ENCODE measurements at regions not wholly inside any gene's neighbourhood (a gene's known extent, or its start where the extent isn't known, plus 50 kb on each side); places are given as distances from the start of the nearest gene placed in this dataset.

GRCh38 chr5:174828804-174829510, 104.6 kb downstream of the MSX2 start:
- Histone ChIP-seq H3K9me3 (ENCODE audit: control extremely low read depth in 1 of 5, control insufficient read depth in 4 of 5, insufficient read depth in 2 of 5, low read depth in 1 of 5, low read length in 4 of 5) (no peaks in the 10 kb centered on the region), H3K4me1 (ENCODE audit: control extremely low read depth in 1 of 4, control insufficient read depth in 4 of 4, insufficient read depth in 4 of 4, low read length in 3 of 4) (no peaks in the 10 kb centered on the region), H3K36me3 (ENCODE audit: control insufficient read depth in 4 of 4, insufficient read depth in 4 of 4, low read length in 3 of 4) (no peaks in the 10 kb centered on the region), H3K27me3 (replicated peaks in 2 of 5; ENCODE audit: control insufficient read depth in 4 of 5, insufficient read depth in 5 of 5, low read length in 4 of 5) (peaks cover 0 to 18% (median 2%) of the 10 kb centered on the region in 5 experiments), H3K4me3 (ENCODE audit: control insufficient read depth in 1 of 7, extremely low read depth in 1 of 7, insufficient read depth in 4 of 7, low read depth in 2 of 7, low read length in 6 of 7) (no peak overlapping the region), H3K27ac (ENCODE audit: insufficient read depth in 1 of 2, low read depth in 1 of 2, low read length in 2 of 2, poor library complexity in 1 of 2, severe bottlenecking in 2 of 2) (no peak overlapping the region)
- ChIA-PET POLR2A (no interaction called here), CTCF (no interaction called here)
- DNase-seq, result no peak
- 80% methylated on average over 10 of the region's 10 CpGs for WGBS (ENCODE audit: insufficient coverage)

- Histone ChIP-seq H3K36me3 (ENCODE audit: control insufficient read depth in 4 of 4, insufficient read depth in 4 of 4, low read length in 3 of 4) (no peaks in the 10 kb centered on the region), H3K4me3 (ENCODE audit: control insufficient read depth in 1 of 7, extremely low read depth in 1 of 7, insufficient read depth in 4 of 7, low read depth in 2 of 7, low read length in 6 of 7) (no peak overlapping the region), H3K4me1 (ENCODE audit: control extremely low read depth in 1 of 4, control insufficient read depth in 4 of 4, insufficient read depth in 4 of 4, low read length in 3 of 4) (no peaks in the 10 kb centered on the region), H3K27ac (ENCODE audit: insufficient read depth in 1 of 2, low read depth in 1 of 2, low read length in 2 of 2, poor library complexity in 1 of 2, severe bottlenecking in 2 of 2) (no peak overlapping the region), H3K9me3 (ENCODE audit: control extremely low read depth in 1 of 5, control insufficient read depth in 4 of 5, insufficient read depth in 2 of 5, low read depth in 1 of 5, low read length in 4 of 5) (no peaks in the 10 kb centered on the region), H3K27me3 (replicated peaks in 2 of 5; ENCODE audit: control insufficient read depth in 4 of 5, insufficient read depth in 5 of 5, low read length in 4 of 5) (peaks cover 0 to 12% (median 2%) of the 10 kb centered on the region in 5 experiments)
- no peak for DNase-seq
- WGBS (ENCODE audit: insufficient coverage), result 99% methylated on average over 4 of the region's 6 CpGs
- ChIA-PET CTCF (no interaction called here), POLR2A (no interaction called here)
Measured at GRCh38 chr5:174827558-174827957, 103.2 kb downstream of the MSX2 start.

- ChIA-PET POLR2A (no interaction called here), CTCF (interaction anchor here (1.2 kb wide), 1 partner anchor 21 kb away, joined by 3 read pairs; no protein-coding TSS in a partner anchor)
- H3K4me1 ChIP-seq (ENCODE audit: control extremely low read depth in 1 of 4, control insufficient read depth in 4 of 4, insufficient read depth in 4 of 4, low read length in 3 of 4), result no peaks in the 10 kb centered on the region
- no peak overlapping the region for H3K27ac ChIP-seq (ENCODE audit: insufficient read depth in 1 of 2, low read depth in 1 of 2, low read length in 2 of 2, poor library complexity in 1 of 2, severe bottlenecking in 2 of 2)
- no peak for DNase-seq
- peaks cover 0 to 7% (median 0%) of the 10 kb centered on the region in 5 experiments for H3K27me3 ChIP-seq (replicated peaks in 2 of 5; ENCODE audit: control insufficient read depth in 4 of 5, insufficient read depth in 5 of 5, low read length in 4 of 5)
- H3K36me3 ChIP-seq (ENCODE audit: control insufficient read depth in 4 of 4, insufficient read depth in 4 of 4, low read length in 3 of 4), result no peaks in the 10 kb centered on the region
- H3K4me3 ChIP-seq (ENCODE audit: control insufficient read depth in 1 of 7, extremely low read depth in 1 of 7, insufficient read depth in 4 of 7, low read depth in 2 of 7, low read length in 6 of 7), result no peak overlapping the region
- WGBS (ENCODE audit: insufficient coverage), result 90% methylated on average over 4 of the region's 4 CpGs
- peaks cover 0 to 2% (median 0%) of the 10 kb centered on the region in 5 experiments for H3K9me3 ChIP-seq (ENCODE audit: control extremely low read depth in 1 of 5, control insufficient read depth in 4 of 5, insufficient read depth in 2 of 5, low read depth in 1 of 5, low read length in 4 of 5)
Measured at GRCh38 chr5:174825587-174825986, 101.2 kb downstream of the MSX2 start.

GRCh38 chr5:174818430-174818829, 94.0 kb downstream of the MSX2 start:
- WGBS (ENCODE audit: insufficient coverage), result 100% methylated on average over 1 of the region's 2 CpGs
- Histone ChIP-seq H3K36me3 (ENCODE audit: control insufficient read depth in 4 of 4, insufficient read depth in 4 of 4, low read length in 3 of 4) (no peaks in the 10 kb centered on the region), H3K27ac (ENCODE audit: insufficient read depth in 1 of 2, low read depth in 1 of 2, low read length in 2 of 2, poor library complexity in 1 of 2, severe bottlenecking in 2 of 2) (no peak overlapping the region), H3K9me3 (ENCODE audit: control extremely low read depth in 1 of 5, control insufficient read depth in 4 of 5, insufficient read depth in 2 of 5, low read depth in 1 of 5, low read length in 4 of 5) (peaks cover 0 to 5% (median 0%) of the 10 kb centered on the region in 5 experiments), H3K27me3 (replicated peaks in 2 of 5; ENCODE audit: control insufficient read depth in 4 of 5, insufficient read depth in 5 of 5, low read length in 4 of 5) (no peaks in the 10 kb centered on the region), H3K4me3 (ENCODE audit: control insufficient read depth in 1 of 7, extremely low read depth in 1 of 7, insufficient read depth in 4 of 7, low read depth in 2 of 7, low read length in 6 of 7) (no peak overlapping the region), H3K4me1 (ENCODE audit: control extremely low read depth in 1 of 4, control insufficient read depth in 4 of 4, insufficient read depth in 4 of 4, low read length in 3 of 4) (no peaks in the 10 kb centered on the region)
- ChIA-PET POLR2A (no interaction called here), CTCF (no interaction called here)
- DNase-seq, result no peak

GRCh38 chr5:174817610-174818009, 93.2 kb downstream of the MSX2 start:
- H3K4me3 ChIP-seq (ENCODE audit: control insufficient read depth in 1 of 7, extremely low read depth in 1 of 7, insufficient read depth in 4 of 7, low read depth in 2 of 7, low read length in 6 of 7), result no peak overlapping the region
- 83% methylated on average over 1 of the region's 1 CpG for WGBS (ENCODE audit: insufficient coverage)
- no peak for DNase-seq
- no peaks in the 10 kb centered on the region for H3K4me1 ChIP-seq (ENCODE audit: control extremely low read depth in 1 of 4, control insufficient read depth in 4 of 4, insufficient read depth in 4 of 4, low read length in 3 of 4)
- POLR2A ChIA-PET, result no interaction called here
- H3K27me3 ChIP-seq (replicated peaks in 2 of 5; ENCODE audit: control insufficient read depth in 4 of 5, insufficient read depth in 5 of 5, low read length in 4 of 5), result no peaks in the 10 kb centered on the region
- peaks cover 0 to 5% (median 0%) of the 10 kb centered on the region in 5 experiments for H3K9me3 ChIP-seq (ENCODE audit: control extremely low read depth in 1 of 5, control insufficient read depth in 4 of 5, insufficient read depth in 2 of 5, low read depth in 1 of 5, low read length in 4 of 5)
- CTCF ChIA-PET, result interaction anchor here (1.0 kb wide), 1 partner anchor 23 kb away, joined by 3 read pairs; no protein-coding TSS in a partner anchor
- no peak overlapping the region for H3K27ac ChIP-seq (ENCODE audit: insufficient read depth in 1 of 2, low read depth in 1 of 2, low read length in 2 of 2, poor library complexity in 1 of 2, severe bottlenecking in 2 of 2)
- no peaks in the 10 kb centered on the region for H3K36me3 ChIP-seq (ENCODE audit: control insufficient read depth in 4 of 4, insufficient read depth in 4 of 4, low read length in 3 of 4)

- Histone ChIP-seq H3K27ac (ENCODE audit: insufficient read depth in 1 of 2, low read depth in 1 of 2, low read length in 2 of 2, poor library complexity in 1 of 2, severe bottlenecking in 2 of 2) (no peak overlapping the region), H3K36me3 (ENCODE audit: control insufficient read depth in 4 of 4, insufficient read depth in 4 of 4, low read length in 3 of 4) (no peaks in the 10 kb centered on the region), H3K4me3 (ENCODE audit: control insufficient read depth in 1 of 7, extremely low read depth in 1 of 7, insufficient read depth in 4 of 7, low read depth in 2 of 7, low read length in 6 of 7) (no peak overlapping the region), H3K27me3 (replicated peaks in 2 of 5; ENCODE audit: control insufficient read depth in 4 of 5, insufficient read depth in 5 of 5, low read length in 4 of 5) (no peaks in the 10 kb centered on the region), H3K9me3 (ENCODE audit: control extremely low read depth in 1 of 5, control insufficient read depth in 4 of 5, insufficient read depth in 2 of 5, low read depth in 1 of 5, low read length in 4 of 5) (peaks cover 0 to 5% (median 0%) of the 10 kb centered on the region in 5 experiments), H3K4me1 (ENCODE audit: control extremely low read depth in 1 of 4, control insufficient read depth in 4 of 4, insufficient read depth in 4 of 4, low read length in 3 of 4) (no peaks in the 10 kb centered on the region)
- DNase-seq, result no peak
- POLR2A ChIA-PET, result no interaction called here
- CTCF ChIA-PET, result interaction anchor here (1.0 kb wide), 1 partner anchor 23 kb away, joined by 3 read pairs; no protein-coding TSS in a partner anchor
- WGBS (ENCODE audit: insufficient coverage), result 14% methylated on average over 1 of the region's 2 CpGs
Measured at GRCh38 chr5:174816858-174817257, 92.5 kb downstream of the MSX2 start.

- H3K27me3 ChIP-seq (replicated peaks in 2 of 5; ENCODE audit: control insufficient read depth in 4 of 5, insufficient read depth in 5 of 5, low read length in 4 of 5), result no peaks in the 10 kb centered on the region
- H3K36me3 ChIP-seq (ENCODE audit: control insufficient read depth in 4 of 4, insufficient read depth in 4 of 4, low read length in 3 of 4), result no peaks in the 10 kb centered on the region
- H3K4me3 ChIP-seq (ENCODE audit: control insufficient read depth in 1 of 7, extremely low read depth in 1 of 7, insufficient read depth in 4 of 7, low read depth in 2 of 7, low read length in 6 of 7), result no peak overlapping the region
- no peak for DNase-seq
- no peaks in the 10 kb centered on the region for H3K4me1 ChIP-seq (ENCODE audit: control extremely low read depth in 1 of 4, control insufficient read depth in 4 of 4, insufficient read depth in 4 of 4, low read length in 3 of 4)
- peaks cover 0 to 5% (median 0%) of the 10 kb centered on the region in 5 experiments for H3K9me3 ChIP-seq (ENCODE audit: control extremely low read depth in 1 of 5, control insufficient read depth in 4 of 5, insufficient read depth in 2 of 5, low read depth in 1 of 5, low read length in 4 of 5)
- ChIA-PET POLR2A (no interaction called here), CTCF (no interaction called here)
- 100% methylated on average over 1 of the region's 1 CpG for WGBS (ENCODE audit: insufficient coverage)
- no peak overlapping the region for H3K27ac ChIP-seq (ENCODE audit: insufficient read depth in 1 of 2, low read depth in 1 of 2, low read length in 2 of 2, poor library complexity in 1 of 2, severe bottlenecking in 2 of 2)
Measured at GRCh38 chr5:174811438-174811837, 87.1 kb downstream of the MSX2 start.
